Lung (tissue), 11 donors: ENCODE measurements at regions not wholly inside any gene's neighbourhood (a gene's known extent, or its start where the extent isn't known, plus 50 kb on each side); places are given as distances from the start of the nearest gene placed in this dataset.

Experiments used
- ATAC-seq: fragments of 200-7000 bp; cut with Tn5 transposase; one replicate; pipeline ENCODE4 v1.9.1; 2020; ENCODE audit warnings: moderate number of reproducible peaks; ENCODE audit not compliant: insufficient read depth, low FRiP score
- DNase-seq, 3 donors: peaks; one replicate each; pipeline ENCODE4 v3.0.0-alpha.2; 2013 to 2017
- H3K27ac ChIP-seq, 2 donors: one replicate each; pipeline ENCODE4 v1.5.1; 2013; ENCODE audit warnings: mild to moderate bottlenecking in 2 of 2, moderate library complexity in 2 of 2, control low read depth in 1 of 2, inconsistent platforms in 1 of 2, low read depth in 1 of 2, low read length in 1 of 2
- H3K27me3 ChIP-seq, 3 donors: one replicate each; pipeline ENCODE4 v1.5.1; 2013; ENCODE audit warnings: low read length in 2 of 3; ENCODE audit not compliant: control insufficient read depth in 3 of 3, insufficient read depth in 3 of 3
- H3K36me3 ChIP-seq, 4 donors: one replicate each; pipeline ENCODE4 v1.5.1; 2013; ENCODE audit warnings: low read length in 4 of 4, mild to moderate bottlenecking in 1 of 4, moderate library complexity in 1 of 4; ENCODE audit not compliant: control insufficient read depth in 4 of 4, insufficient read depth in 4 of 4
- H3K4me1 ChIP-seq, 5 donors: one replicate each; pipeline ENCODE4 v1.5.1; 2013; ENCODE audit warnings: low read length in 5 of 5, mild to moderate bottlenecking in 2 of 5, moderate library complexity in 1 of 5; ENCODE audit not compliant: control insufficient read depth in 5 of 5, insufficient read depth in 5 of 5
- H3K4me3 ChIP-seq: one replicate; pipeline ENCODE4 v1.5.1; 2013; ENCODE audit warnings: mild to moderate bottlenecking, control low read depth, moderate library complexity
- H3K9ac ChIP-seq, 2 donors: one replicate each; pipeline ENCODE4 v1.5.1; 2013; ENCODE audit warnings: low read length in 2 of 2, control low read depth in 1 of 2; ENCODE audit not compliant: insufficient read depth in 1 of 2
- H3K9me3 ChIP-seq, 4 donors: one replicate each; pipeline ENCODE4 v1.5.1; 2013; ENCODE audit warnings: low read length in 3 of 4, mild to moderate bottlenecking in 1 of 4, moderate library complexity in 1 of 4; ENCODE audit not compliant: control insufficient read depth in 4 of 4, insufficient read depth in 3 of 4
- CTCF ChIP-seq: IDR thresholded peaks from 2 replicates; pipeline ENCODE4 v1.5.1; 2012; ENCODE audit warnings: mild to moderate bottlenecking; ENCODE audit errors: control extremely low read depth, extremely low read depth
- WGBS, 2 donors: extraction: QIAGEN DNeasy Blood & Tissue Kit; methylation state at CpG; one replicate each; pipeline ENCODE4 v1.1.7; 2013; 5-methylcytosine and 5-hydroxymethylcytosine counted together
- donor health status: control.
- donor health status: control.
- donor health status: Bipolar disorder and iron deficiency.
- donor health status: healthy.
- donor health status: DM: yes; HTN: yes; CAD: no.

GRCh38 chr12:105561546-105562198, 231.2 kb downstream of the C12orf75 start:
- H3K27ac ChIP-seq, result no peak overlapping the region
- no peak for TF ChIP-seq CTCF
- no peak overlapping the region for H3K9ac ChIP-seq
- 74 to 81% methylated on average over 7 of the region's 7 CpGs for WGBS, 2 donors
- H3K27me3 ChIP-seq, result no peaks in the 10 kb centered on the region
- no peak for ATAC-seq
- H3K9me3 ChIP-seq, result no peaks in the 10 kb centered on the region
- DNase-seq, result peak in 2 of 3 donors; percentile 72 to 84
- H3K4me1 ChIP-seq, result peaks cover 0 to 23% (median 0%) of the 10 kb centered on the region in 5 donors
- no peak overlapping the region for H3K4me3 ChIP-seq
- no peaks in the 10 kb centered on the region for H3K36me3 ChIP-seq

- H3K27me3 ChIP-seq, result no peaks in the 10 kb centered on the region
- H3K27ac ChIP-seq, result no peak overlapping the region
- no peak overlapping the region for H3K9ac ChIP-seq
- no peak for TF ChIP-seq CTCF
- peaks cover 0 to 23% (median 0%) of the 10 kb centered on the region in 5 donors for H3K4me1 ChIP-seq
- H3K4me3 ChIP-seq, result no peak overlapping the region
- ATAC-seq (no peak), DNase-seq (peak; percentile 76 to 81 (median 77))
- WGBS, 2 donors, result 60 to 84% methylated on average over 24 of the region's 24 CpGs
- H3K36me3 ChIP-seq, result no peaks in the 10 kb centered on the region
- H3K9me3 ChIP-seq, result no peaks in the 10 kb centered on the region
These were observed 231.9 kb downstream of the C12orf75 start for GRCh38 chr12:105562199-105562971.

- ATAC-seq, result no peak
- H3K36me3 ChIP-seq, result no peaks in the 10 kb centered on the region
- WGBS, 2 donors, result 71 to 77% methylated on average over 1 of the region's 1 CpG
- H3K4me1 ChIP-seq, result peaks cover 0 to 16% (median 0%) of the 10 kb centered on the region in 5 donors
- no peaks in the 10 kb centered on the region for H3K27me3 ChIP-seq
- no peak overlapping the region for H3K4me3 ChIP-seq
- H3K27ac ChIP-seq, result no peak overlapping the region
- no peak for DNase-seq
- H3K9me3 ChIP-seq, result no peaks in the 10 kb centered on the region
- H3K9ac ChIP-seq, result no peak overlapping the region
- TF ChIP-seq CTCF, result no peak
These were observed 236.6 kb downstream of the C12orf75 start for GRCh38 chr12:105567061-105567460.
